SK-N-SH (cell line): ENCODE measurements at regions not wholly inside any gene's neighbourhood (a gene's known extent, or its start where the extent isn't known, plus 50 kb on each side); places are given as distances from the start of the nearest gene placed in this dataset.

Experiments
- EZH2phosphoT487 ChIP-seq: fragments of 200-600 bp; sonication (generic); IDR thresholded peaks from 2 replicates; pipeline ENCODE4 v1.6.1; 2017; ENCODE audit warnings: low read depth, mixed run types, mild to moderate bottlenecking, antibody characterized with exemption, moderate library complexity, borderline replicate concordance
- FOXJ3 ChIP-seq: sonication (generic); formaldehyde crosslinking; IDR thresholded peaks from 2 replicates; pipeline ENCODE4 v1.5.1; 2020; ENCODE audit warnings: mild to moderate bottlenecking, missing genetic modification reagents
- FOXM1 ChIP-seq: IDR thresholded peaks from 2 replicates; pipeline ENCODE4 v1.4.0; 2012; ENCODE audit warnings: low read depth, mild to moderate bottlenecking
- NFIC ChIP-seq: IDR thresholded peaks from 2 replicates; pipeline ENCODE4 v1.4.0; 2012; ENCODE audit warnings: borderline replicate concordance
- POLR2AphosphoS5 ChIP-seq: IDR thresholded peaks from 2 replicates; pipeline ENCODE4 v1.6.1; 2012; ENCODE audit warnings: low read depth, low read length
- RXRA ChIP-seq: IDR thresholded peaks from 2 replicates; pipeline ENCODE4 v1.4.0; 2012; ENCODE audit warnings: low read depth, mild to moderate bottlenecking, borderline replicate concordance
- SIN3A ChIP-seq: IDR thresholded peaks from 2 replicates; pipeline ENCODE4 v1.6.1; 2012; ENCODE audit warnings: low read depth, mild to moderate bottlenecking, low read length, moderate library complexity, borderline replicate concordance
- SMC3 ChIP-seq: IDR thresholded peaks from 2 replicates; pipeline ENCODE4 v1.6.1; 2012; ENCODE audit warnings: low read depth, low read length, improper control_type of control experiment
- YY1 ChIP-seq: IDR thresholded peaks from 2 replicates; pipeline ENCODE4 v1.4.0; 2012; ENCODE audit warnings: low read depth, mild to moderate bottlenecking
- TF ChIP-seq, protein P1 (sequence below): IDR thresholded peaks from 2 replicates; pipeline ENCODE4 v1.4.0; 2012; ENCODE audit warnings: low read depth
- TF ChIP-seq, protein P2 (sequence below): fragments of 200-600 bp; sonication (generic); IDR thresholded peaks from 2 replicates; pipeline ENCODE4 v1.6.1; 2017; ENCODE audit warnings: antibody characterized with exemption, mild to moderate bottlenecking, moderate library complexity
- TF ChIP-seq, protein P3 (sequence below): IDR thresholded peaks from 2 replicates; pipeline ENCODE4 v1.6.1; 2012; ENCODE audit warnings: mild to moderate bottlenecking, low read depth, low read length, moderate library complexity

- TF ChIP-seq POLR2AphosphoS5 (no peak), SMC3 (no peak), FOXJ3 (no peak), YY1 (no peak), EZH2phosphoT487 (no peak), RXRA (no peak), SIN3A (no peak), NFIC (no peak), FOXM1 (no peak)
- TF ChIP-seq, protein P1, sequence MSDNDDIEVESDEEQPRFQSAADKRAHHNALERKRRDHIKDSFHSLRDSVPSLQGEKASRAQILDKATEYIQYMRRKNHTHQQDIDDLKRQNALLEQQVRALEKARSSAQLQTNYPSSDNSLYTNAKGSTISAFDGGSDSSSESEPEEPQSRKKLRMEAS, result no peak
- TF ChIP-seq, protein P2, sequence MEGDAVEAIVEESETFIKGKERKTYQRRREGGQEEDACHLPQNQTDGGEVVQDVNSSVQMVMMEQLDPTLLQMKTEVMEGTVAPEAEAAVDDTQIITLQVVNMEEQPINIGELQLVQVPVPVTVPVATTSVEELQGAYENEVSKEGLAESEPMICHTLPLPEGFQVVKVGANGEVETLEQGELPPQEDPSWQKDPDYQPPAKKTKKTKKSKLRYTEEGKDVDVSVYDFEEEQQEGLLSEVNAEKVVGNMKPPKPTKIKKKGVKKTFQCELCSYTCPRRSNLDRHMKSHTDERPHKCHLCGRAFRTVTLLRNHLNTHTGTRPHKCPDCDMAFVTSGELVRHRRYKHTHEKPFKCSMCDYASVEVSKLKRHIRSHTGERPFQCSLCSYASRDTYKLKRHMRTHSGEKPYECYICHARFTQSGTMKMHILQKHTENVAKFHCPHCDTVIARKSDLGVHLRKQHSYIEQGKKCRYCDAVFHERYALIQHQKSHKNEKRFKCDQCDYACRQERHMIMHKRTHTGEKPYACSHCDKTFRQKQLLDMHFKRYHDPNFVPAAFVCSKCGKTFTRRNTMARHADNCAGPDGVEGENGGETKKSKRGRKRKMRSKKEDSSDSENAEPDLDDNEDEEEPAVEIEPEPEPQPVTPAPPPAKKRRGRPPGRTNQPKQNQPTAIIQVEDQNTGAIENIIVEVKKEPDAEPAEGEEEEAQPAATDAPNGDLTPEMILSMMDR, result no peak
- TF ChIP-seq, protein P3, sequence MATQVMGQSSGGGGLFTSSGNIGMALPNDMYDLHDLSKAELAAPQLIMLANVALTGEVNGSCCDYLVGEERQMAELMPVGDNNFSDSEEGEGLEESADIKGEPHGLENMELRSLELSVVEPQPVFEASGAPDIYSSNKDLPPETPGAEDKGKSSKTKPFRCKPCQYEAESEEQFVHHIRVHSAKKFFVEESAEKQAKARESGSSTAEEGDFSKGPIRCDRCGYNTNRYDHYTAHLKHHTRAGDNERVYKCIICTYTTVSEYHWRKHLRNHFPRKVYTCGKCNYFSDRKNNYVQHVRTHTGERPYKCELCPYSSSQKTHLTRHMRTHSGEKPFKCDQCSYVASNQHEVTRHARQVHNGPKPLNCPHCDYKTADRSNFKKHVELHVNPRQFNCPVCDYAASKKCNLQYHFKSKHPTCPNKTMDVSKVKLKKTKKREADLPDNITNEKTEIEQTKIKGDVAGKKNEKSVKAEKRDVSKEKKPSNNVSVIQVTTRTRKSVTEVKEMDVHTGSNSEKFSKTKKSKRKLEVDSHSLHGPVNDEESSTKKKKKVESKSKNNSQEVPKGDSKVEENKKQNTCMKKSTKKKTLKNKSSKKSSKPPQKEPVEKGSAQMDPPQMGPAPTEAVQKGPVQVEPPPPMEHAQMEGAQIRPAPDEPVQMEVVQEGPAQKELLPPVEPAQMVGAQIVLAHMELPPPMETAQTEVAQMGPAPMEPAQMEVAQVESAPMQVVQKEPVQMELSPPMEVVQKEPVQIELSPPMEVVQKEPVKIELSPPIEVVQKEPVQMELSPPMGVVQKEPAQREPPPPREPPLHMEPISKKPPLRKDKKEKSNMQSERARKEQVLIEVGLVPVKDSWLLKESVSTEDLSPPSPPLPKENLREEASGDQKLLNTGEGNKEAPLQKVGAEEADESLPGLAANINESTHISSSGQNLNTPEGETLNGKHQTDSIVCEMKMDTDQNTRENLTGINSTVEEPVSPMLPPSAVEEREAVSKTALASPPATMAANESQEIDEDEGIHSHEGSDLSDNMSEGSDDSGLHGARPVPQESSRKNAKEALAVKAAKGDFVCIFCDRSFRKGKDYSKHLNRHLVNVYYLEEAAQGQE, result no peak
These were observed 678.1 kb downstream of the FAT4 start for GRCh38 chr4:125992891-125993290.
